Activated CD4-positive, CD25-positive, alpha-beta regulatory T cell treated with anti-CD3 and anti-CD28 coated beads, Interleukin-2, amount 50 U/mL, for 16 hours (primary cell): ENCODE measurements at regions not wholly inside any gene's neighbourhood (a gene's known extent, or its start where the extent isn't known, plus 50 kb on each side); places are given as distances from the start of the nearest gene placed in this dataset.

Experiments used
- DNase-seq: peaks from one replicate; pipeline ENCODE4 v3.0.0-alpha.2; 2020; ENCODE audit warnings: low read depth, low spot score

GRCh38 chr10:8229153-8229552 lies 174.7 kb downstream of the GATA3 start:
- no peak for DNase-seq

DNA sequence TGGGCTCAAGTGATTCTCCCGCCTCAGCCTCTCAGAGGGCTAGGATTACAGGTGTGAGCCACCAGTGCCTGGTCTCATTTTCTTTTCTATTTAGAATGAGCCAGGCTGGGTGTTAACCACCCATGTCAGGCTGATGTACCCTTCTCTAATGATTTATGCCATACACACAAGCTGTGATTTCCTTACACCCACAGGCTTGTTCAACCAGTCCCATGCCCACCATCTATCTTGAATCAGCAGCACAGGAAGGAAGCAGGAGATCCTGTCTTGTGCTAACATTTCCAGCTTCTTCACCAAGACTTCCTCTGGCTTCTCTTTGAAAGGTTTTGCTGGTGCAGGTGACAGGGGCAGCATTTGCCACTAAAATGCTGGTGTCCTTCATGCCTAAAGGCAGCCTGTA lies 176.4 kb downstream of the GATA3 start:
- DNase-seq, result no peak

- no peak for DNase-seq
These were observed 178.6 kb downstream of the GATA3 start for GRCh38 chr10:8233049-8233448.

- no peak for DNase-seq
These were observed 179.4 kb downstream of the GATA3 start for GRCh38 chr10:8233832-8234259.

DNA sequence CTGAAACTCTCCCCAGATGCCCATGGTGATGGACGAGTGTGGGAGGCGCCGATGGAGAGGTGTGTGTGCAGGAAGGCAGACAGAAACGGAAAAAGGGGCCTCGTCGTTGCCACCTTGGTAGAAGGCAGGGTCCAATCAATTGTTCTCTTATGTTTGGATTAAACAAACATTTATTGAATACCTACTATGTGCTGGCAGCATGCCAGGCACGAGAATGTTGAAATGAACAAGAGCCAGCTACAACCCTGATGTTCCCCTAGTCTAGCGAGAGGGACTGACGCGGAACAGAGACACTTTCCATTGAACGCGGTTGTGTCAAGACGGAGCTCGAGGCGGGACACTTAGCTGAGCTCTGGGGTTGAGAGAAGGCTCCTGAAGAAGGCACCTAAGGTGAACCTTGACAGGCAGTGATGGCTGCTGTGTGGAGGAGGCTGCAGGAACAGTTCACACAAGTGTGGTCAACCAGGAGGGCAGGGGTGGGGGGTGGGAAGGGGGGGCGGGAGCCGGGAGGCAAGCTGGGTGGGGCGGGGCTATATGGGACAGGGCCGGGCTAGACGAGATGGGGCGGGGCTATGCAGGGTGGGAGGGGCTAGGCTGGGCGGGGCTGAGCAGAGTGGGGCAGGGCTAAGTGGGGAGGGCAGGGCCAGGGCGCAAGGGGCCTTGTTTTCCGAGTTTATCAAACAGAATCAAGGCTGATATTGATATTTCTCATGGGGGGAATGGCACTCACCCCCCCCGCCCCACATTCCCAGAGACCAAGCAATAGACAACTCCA lies 181.0 kb downstream of the GATA3 start:
- no peak for DNase-seq

DNA sequence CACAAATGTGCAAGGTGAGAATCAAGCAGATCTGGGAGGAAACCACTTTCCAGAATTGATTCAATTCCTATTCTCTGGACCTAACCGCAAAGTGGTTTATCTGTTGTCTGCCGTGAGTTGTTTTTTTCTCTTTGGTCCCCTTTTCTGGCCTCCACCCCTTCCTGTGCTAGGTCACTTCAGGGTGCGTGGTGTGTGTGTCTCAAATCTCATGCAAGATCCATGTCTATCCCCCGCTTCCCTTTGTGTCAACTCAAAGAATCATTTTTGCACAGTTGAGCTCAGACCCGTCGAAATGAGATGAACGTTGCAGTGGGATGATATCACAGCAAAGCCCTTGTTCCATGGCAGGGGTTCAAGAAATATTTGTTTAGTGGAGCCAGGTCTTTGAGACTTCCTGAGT lies 184.5 kb downstream of the GATA3 start:
- no peak for DNase-seq

DNA sequence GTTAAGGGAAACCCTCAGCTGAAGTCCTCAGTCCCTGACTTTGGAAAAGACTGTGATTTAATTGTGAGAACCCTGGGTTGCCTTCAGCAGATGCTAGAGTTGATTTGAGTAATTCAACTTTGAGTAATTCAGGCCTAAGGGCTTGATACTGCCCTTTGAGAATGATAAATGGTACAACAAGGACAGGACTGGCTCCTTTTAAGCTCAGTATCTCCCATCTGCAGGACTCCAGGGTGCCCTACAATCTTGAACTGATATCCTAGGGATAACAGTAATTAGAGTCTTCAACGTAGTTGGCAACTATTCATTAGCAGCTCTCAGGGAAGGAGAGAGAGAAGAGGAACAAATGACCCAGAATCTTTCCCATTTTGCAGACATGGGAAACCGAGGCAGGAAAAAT lies 186.4 kb downstream of the GATA3 start:
- DNase-seq, result no peak

- peak; percentile 4 for DNase-seq
These were observed 187.9 kb downstream of the GATA3 start for GRCh38 chr10:8242295-8242872.

GRCh38 chr10:8245131-8245813 lies 190.8 kb downstream of the GATA3 start:
- DNase-seq, result no peak

DNA sequence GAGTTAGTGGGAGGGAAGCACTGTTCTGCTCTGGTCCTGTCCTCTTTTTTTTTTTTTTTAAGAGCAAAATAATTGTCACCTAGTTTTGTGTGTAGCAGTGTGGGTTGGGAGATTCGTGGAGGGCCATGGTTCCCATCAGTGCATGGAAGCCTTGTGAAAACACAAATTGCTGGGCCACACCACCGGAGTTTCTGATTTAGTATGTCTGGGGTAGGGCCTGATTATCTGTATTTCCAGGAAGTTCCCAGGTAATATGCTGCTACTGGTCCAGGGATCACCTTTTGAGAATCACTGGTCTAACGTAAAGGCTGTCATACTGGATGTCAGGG lies 191.3 kb downstream of the GATA3 start:
- DNase-seq, result no peak

DNA sequence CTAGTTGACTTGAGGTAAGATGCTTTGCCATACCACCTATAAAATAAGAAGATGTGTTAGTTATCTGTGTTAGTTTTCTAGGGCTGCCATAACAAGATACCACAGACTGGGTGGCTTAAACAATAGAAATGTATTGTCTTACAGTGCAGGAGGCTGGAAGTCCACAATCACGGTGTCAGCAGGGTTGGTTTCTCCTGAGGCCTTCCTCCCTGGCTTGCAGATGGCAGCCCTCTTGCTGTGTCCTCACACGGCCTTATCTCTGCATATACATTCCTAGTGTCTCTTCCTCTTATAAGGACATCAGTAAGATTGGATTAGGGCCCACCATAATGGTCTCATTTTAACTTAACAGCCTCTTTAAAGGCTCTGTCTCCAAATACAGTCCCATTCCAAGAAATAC lies 192.1 kb downstream of the GATA3 start:
- no peak for DNase-seq

- no peak for DNase-seq
These were observed 192.7 kb downstream of the GATA3 start for GRCh38 chr10:8247191-8247590.

DNA sequence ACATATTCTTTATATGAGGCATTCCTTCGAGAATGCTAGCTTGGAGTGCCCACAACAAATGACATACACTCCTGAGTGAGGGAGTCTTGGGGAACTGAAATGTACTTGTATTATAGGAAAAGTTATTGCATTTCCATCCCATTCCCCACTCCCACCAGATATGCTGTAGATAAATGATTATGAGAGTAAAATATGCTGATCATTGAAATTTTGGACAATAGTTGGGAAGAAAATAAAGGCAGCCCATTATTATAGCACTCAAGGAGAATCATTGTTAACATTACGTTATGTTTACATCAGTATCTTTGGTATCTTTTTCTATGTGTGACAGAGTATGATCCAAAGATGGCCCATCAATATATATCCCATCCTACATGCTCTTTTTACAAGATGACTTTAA lies 194.4 kb downstream of the GATA3 start:
- DNase-seq, result no peak

DNA sequence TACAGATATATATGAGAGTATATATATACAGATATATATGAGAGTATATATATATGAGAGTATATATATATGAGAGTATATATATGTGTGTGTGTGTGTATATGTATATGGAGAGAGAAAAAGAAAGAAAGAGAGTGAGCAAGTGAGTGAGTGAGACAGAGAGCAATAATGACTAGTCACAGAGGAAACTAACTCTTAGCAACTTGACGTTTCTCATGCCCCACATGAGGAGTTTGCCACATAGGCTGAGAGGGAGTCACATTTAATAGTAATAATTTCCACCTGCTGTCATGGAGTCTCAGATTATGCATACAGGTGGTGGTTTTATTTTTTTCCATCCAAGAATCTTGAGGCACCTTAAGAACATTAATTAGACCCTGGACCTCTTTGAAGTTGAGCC lies 199.9 kb downstream of the GATA3 start:
- no peak for DNase-seq

DNA sequence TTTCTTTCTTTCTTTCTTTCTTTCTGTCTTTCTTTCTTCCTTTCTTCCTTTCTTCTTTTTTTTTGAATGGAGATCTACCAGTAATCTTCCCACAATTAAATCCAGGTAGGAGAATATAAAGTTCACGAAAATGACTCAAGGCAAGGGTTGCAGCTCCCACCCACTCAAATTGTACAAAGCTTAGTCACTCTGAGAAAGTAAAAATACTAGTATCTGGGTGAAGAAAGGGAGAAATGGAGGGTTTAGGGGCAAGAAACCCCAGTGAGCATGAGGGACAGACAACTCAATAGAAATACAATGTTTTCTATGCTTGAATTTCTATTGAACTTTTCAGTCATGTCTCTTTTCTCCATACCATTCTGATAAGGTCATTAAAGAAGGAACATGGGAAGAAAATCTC lies 200.8 kb downstream of the GATA3 start:
- DNase-seq, result no peak

DNA sequence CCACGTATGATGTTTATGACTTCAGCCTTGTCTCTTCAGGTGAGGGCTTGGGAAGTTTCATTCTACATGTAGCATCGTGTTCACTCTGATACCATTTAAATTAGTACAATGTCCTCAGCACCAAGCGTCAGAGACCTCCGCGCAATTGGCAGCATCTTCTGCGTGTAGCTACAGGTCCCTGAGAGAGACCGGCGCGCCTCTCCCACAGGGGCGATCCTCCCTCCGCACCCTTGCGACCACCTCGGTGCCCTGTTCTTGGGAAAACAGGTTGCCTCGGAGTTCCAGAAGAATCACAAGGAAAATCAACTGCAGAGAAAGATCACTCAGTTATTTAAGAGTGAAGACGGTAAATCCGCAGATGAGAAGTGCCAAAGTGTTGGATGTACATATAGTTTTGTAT lies 206.2 kb downstream of the GATA3 start:
- no peak for DNase-seq

- no peak for DNase-seq
These were observed 207.8 kb downstream of the GATA3 start for GRCh38 chr10:8262317-8262716.

GRCh38 chr10:8269976-8270375 lies 215.5 kb downstream of the GATA3 start:
- no peak for DNase-seq

GRCh38 chr10:8272794-8273425 lies 218.4 kb downstream of the GATA3 start:
- DNase-seq, result no peak

- no peak for DNase-seq
These were observed 219.3 kb downstream of the GATA3 start for GRCh38 chr10:8273749-8274148.

- no peak for DNase-seq
These were observed 221.4 kb downstream of the GATA3 start for GRCh38 chr10:8275911-8276310.

GRCh38 chr10:8278099-8278498 lies 223.6 kb downstream of the GATA3 start:
- DNase-seq, result no peak

DNA sequence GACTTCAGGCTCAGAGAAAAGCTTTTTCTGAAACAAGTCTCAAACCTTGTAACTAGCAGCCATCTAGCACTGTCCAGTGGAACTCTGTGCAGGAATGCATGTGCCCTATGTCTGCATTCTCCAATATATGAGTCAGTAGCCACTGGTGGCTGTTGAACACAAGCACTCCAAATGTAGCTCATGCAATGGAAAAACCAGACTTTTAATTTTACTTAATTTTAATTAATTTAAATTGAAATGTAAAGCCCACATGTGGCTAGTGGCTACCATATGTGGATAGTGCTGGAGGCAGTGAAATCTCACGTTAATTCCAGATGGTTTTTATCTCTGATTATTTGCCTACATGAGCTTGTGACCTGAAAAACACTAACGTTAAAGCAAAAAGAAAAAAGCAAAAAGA lies 225.1 kb downstream of the GATA3 start:
- DNase-seq, result no peak
